GM12873 (cell line): ENCODE measurements at regions not wholly inside any gene's neighbourhood (a gene's known extent, or its start where the extent isn't known, plus 50 kb on each side); places are given as distances from the start of the nearest gene placed in this dataset.

Experiments used
- TF ChIP-seq, protein P1 (sequence below): IDR thresholded peaks from 2 replicates; pipeline ENCODE4 v1.5.1; 2012; ENCODE audit warnings: low read depth, mild to moderate bottlenecking, moderate library complexity, low read length, control low read depth; ENCODE audit not compliant: insufficient read depth; ENCODE audit errors: missing control alignments

DNA sequence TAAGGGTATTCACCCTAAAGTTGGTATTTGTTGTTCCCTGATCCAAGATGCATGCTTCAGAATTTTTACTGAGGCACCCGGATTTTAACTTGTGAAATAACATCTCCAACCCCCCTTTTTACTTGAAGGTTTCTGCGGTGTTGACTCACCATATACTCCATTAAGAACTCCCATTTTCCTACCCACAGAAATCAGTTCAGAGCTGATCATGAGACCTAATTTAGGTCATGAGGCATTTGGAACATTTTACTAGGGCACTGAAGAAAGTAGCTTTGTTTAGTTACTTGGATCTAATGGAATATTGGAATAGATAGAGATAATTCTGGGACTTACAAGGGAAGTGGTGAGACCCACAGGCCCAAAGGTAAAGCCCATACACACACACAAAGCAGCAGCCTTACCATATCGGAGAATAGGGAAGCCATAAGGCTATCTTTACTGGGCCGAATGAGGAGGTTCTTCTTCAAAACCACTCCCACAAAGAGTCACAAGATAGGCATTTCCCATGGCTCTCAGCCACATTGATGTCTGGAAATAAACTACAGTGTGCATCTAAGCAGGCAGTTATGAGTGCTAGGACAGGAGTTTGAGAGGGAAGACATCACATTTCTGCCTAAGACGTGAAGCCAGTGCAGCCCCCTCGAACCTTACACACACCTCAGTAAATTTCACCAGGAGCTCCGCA lies 681.0 kb upstream of the LRRTM4 start:
- TF ChIP-seq, protein P1, sequence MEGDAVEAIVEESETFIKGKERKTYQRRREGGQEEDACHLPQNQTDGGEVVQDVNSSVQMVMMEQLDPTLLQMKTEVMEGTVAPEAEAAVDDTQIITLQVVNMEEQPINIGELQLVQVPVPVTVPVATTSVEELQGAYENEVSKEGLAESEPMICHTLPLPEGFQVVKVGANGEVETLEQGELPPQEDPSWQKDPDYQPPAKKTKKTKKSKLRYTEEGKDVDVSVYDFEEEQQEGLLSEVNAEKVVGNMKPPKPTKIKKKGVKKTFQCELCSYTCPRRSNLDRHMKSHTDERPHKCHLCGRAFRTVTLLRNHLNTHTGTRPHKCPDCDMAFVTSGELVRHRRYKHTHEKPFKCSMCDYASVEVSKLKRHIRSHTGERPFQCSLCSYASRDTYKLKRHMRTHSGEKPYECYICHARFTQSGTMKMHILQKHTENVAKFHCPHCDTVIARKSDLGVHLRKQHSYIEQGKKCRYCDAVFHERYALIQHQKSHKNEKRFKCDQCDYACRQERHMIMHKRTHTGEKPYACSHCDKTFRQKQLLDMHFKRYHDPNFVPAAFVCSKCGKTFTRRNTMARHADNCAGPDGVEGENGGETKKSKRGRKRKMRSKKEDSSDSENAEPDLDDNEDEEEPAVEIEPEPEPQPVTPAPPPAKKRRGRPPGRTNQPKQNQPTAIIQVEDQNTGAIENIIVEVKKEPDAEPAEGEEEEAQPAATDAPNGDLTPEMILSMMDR: no peak

DNA sequence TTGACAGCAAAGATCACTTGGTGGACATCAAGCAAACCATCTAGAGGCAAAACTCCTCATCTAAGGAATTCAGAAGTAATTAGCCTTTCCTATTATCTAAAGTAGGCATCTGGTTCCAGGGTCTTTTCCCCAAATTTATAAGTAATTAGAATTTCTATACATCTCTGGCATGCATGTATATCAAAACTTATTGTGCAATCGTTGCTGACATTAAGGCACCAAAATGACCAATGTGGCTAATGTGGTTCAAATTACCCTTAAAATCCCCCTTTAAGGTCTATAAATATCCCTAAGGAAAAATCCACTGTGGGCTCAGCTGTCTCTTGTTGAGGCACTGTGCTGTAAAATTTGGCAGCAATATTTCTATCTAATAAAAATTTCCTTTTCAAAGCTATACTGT lies 695.9 kb upstream of the LRRTM4 start:
- TF ChIP-seq, protein P1: no peak

DNA sequence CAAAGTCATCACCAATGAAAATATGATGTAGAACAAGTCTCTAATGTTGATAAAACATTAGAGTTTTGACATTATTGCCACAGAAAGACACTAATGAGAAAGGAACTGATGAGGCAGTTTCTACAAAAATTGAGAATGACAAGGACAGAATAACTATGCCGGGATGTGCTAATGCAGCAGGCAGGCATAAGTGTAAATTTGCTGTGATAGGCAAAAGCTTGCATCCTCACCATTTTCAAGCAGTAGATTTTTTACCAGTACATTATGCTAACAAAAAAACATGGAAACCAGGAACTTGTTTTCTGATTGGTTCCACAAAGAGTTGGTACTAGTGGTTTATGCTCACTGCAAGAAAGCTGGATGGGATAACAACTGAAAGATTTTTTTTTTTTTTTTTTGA lies 715.5 kb upstream of the LRRTM4 start:
- TF ChIP-seq, protein P1: no peak

DNA sequence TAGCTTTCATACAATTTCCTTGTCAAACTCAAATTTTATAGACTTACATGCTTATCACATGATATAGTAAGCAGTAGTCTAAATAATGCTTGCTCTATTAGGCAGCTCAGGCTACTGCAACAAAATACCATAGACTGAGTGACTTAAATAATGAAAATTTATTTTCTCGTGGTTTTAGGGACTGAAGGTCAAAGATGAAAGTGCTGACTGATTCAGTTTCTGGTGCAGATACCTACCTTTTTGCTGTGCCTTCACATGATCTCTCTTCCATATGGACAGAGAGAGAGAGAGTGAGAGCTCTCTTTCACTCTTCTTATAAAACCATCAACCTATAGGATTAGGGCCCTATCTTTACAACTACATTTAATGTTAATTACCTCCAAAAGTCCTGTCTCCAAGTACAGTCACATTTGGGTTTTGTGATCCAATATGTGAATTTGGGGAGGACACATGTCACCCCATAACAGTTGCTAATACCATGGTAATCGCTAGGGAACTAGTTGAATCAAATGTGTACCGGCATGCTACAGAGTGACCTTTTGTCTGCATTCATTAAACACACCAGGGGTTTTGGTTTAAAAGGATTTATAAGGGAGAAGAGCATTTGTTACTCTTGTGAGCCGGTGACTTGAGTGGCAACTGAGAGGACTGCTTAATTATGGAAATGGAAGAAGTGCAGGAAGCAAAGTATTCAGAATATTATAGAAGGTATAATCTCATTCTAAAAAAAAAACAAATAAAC lies 723.4 kb upstream of the LRRTM4 start:
- TF ChIP-seq, protein P1: no peak

DNA sequence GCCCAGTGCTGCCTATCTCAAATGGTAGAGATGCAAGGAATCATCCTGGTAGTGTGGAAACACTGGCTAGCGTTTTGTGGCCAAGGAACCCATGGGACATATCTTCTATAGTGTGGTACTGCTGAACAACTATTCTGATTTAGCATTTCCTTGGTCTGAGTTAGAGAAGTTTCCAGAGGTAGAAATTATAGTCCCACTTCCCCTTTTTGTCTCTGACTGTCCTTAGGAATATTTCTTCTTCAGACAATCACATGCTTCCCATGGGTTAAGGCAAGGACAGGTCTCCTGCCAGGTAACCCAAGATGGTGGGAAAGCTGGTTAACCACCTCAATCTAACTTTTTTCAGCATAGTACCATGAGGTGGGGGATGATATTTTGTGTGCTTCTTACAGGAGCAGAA lies 729.5 kb upstream of the LRRTM4 start:
- TF ChIP-seq, protein P1: no peak

DNA sequence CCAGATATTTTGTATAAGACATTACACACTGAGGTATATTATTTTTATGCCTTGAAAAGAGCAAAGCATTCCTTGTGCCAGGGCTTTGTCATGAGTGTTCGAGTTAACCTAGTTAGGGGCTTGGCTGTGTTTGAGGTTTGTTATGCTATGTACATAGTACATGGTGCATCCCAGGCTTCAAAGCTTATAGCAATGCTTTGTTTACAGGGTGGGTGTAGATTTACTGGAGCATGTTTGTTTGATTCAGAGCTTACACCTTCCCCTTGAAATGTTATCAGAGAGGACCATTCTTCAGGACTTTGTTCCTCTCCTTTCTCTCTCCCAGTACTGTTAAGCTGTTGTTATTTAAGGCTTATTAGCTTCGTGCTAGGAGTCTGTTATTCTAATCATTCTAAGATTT lies 738.7 kb upstream of the LRRTM4 start:
- TF ChIP-seq, protein P1: no peak

DNA sequence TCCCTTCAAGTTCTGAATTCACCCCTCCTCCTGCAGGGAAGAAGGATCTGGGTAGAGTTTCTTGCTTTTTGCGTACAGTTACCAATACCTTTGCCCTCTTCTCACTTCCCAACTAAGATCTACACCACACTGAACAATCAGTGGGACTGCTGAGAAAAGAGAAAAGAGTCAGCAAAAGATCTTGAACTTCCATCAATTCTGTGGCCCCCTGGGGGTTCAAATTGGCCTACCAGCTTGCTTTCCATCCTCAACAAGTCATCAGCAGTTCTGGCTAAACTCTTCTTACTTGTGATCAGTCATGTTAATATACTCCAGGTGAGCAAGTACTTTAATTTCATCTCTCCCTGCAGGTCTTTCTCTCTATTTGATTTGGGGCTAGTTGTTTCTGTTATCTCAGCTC lies 739.3 kb upstream of the LRRTM4 start:
- TF ChIP-seq, protein P1: no peak
